ENCODE measurements at regions not wholly inside any gene's neighbourhood (a gene's known extent, or its start where the extent isn't known, plus 50 kb on each side); places are given as distances from the start of the nearest gene placed in this dataset.

DNA sequence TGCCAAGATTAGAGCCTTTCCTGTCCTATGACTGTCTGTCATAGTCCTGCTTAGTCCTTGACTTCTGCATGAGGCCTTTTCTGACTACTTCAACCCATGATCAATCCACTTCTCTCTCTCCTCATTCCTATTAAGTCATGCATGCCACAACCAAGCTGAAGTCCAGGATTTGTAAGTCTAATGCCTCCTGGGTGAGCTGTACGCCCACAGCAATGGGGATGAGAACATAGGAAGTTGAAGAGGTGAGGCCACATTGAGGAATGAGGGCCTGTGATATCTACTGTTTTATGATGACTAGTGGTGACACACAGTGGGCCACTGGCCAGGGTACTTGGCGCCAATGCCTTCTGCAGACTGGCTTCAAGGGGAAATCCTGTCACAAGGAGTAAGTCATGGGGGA is 994.1 kb upstream of the TMEM132C start:
- TF ChIP-seq, protein P1, sequence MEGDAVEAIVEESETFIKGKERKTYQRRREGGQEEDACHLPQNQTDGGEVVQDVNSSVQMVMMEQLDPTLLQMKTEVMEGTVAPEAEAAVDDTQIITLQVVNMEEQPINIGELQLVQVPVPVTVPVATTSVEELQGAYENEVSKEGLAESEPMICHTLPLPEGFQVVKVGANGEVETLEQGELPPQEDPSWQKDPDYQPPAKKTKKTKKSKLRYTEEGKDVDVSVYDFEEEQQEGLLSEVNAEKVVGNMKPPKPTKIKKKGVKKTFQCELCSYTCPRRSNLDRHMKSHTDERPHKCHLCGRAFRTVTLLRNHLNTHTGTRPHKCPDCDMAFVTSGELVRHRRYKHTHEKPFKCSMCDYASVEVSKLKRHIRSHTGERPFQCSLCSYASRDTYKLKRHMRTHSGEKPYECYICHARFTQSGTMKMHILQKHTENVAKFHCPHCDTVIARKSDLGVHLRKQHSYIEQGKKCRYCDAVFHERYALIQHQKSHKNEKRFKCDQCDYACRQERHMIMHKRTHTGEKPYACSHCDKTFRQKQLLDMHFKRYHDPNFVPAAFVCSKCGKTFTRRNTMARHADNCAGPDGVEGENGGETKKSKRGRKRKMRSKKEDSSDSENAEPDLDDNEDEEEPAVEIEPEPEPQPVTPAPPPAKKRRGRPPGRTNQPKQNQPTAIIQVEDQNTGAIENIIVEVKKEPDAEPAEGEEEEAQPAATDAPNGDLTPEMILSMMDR (IDR thresholded peaks at IDR 0.05): no peak
- TF ChIP-seq POLR2A (IDR thresholded peaks at IDR 0.05): no peak
